ENCODE measurements at regions not wholly inside any gene's neighbourhood (a gene's known extent, or its start where the extent isn't known, plus 50 kb on each side); places are given as distances from the start of the nearest gene placed in this dataset.

DNA sequence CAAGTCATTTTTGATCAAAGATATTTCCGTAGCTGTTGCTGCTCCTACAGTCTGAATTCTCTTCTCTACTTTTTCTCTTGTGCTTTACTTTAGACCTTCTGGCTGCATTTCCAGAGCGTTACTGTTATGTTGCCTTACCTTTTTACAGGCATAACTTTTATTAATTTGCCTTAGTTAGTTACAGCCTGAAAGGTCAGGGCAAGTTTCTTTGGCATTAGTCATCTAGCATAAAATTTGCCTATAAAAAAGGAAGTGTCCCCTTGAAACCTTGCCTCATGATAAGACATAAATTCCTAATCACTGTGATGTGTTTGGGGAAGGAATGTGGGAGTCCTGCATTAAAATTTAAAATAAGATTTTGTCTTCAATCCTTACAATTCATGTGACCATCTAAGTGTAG, 618.5 kb downstream of the NR2F2 start:
- TF ChIP-seq EZH2 (IDR thresholded peaks at IDR 0.05; ENCODE audit: insufficient read depth, poor library complexity, severe bottlenecking) (no peak), EZH2phosphoT487 (IDR thresholded peaks at IDR 0.05; ENCODE audit: insufficient read depth, low read depth) (no peak)

Measured in GM23248 (cell line).